GM06990 (cell line): ENCODE measurements at regions not wholly inside any gene's neighbourhood (a gene's known extent, or its start where the extent isn't known, plus 50 kb on each side); places are given as distances from the start of the nearest gene placed in this dataset.

Source experiments
- DNase-seq: peaks from one replicate; pipeline ENCODE4 v3.0.0-alpha.2; 2011; ENCODE audit not compliant: insufficient read length; ENCODE audit errors: extremely low read depth
- H3K27me3 ChIP-seq: replicated peaks from 2 replicates; pipeline ENCODE4 v1.6.0; 2011; ENCODE audit warnings: low read length; ENCODE audit not compliant: control insufficient read depth, insufficient read depth
- H3K36me3 ChIP-seq: 2 replicates; pipeline ENCODE4 v1.5.1; 2011; ENCODE audit warnings: low read length; ENCODE audit not compliant: control insufficient read depth, insufficient read depth
- H3K4me3 ChIP-seq: replicated peaks from 2 replicates; pipeline ENCODE4 v1.5.1; 2011; ENCODE audit warnings: low read depth, mild to moderate bottlenecking, control low read depth, low read length
- TF ChIP-seq, protein P1 (sequence below): IDR thresholded peaks from 2 replicates; pipeline ENCODE4 v1.5.1; 2011; ENCODE audit warnings: low read length, control low read depth, mild to moderate bottlenecking, inconsistent platforms; ENCODE audit not compliant: insufficient read depth, poor library complexity, severe bottlenecking

DNA sequence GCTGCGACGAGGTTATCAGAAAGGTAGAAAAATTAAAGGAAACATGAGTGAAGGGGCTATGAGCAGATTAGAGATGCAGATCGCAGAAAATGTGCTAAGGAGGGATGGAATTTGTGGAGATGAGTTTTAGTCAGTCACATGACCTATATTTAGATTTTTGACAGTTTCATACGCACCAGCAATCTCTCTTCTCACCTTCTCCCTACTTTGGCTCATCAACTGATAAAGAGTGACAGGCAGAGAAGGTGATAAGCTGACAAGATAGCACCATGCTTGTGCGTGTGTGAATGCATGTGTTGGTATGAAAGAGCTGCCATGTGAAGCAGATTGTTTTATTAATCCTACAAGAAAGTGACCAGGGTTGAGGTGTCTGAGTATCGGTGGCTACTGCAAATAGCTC, 252.6 kb downstream of the RAP2A start:
- H3K4me3 ChIP-seq, result no peak overlapping the region
- H3K27me3 ChIP-seq, result no peaks in the 10 kb centered on the region
- no peaks in the 10 kb centered on the region for H3K36me3 ChIP-seq
- TF ChIP-seq, protein P1, sequence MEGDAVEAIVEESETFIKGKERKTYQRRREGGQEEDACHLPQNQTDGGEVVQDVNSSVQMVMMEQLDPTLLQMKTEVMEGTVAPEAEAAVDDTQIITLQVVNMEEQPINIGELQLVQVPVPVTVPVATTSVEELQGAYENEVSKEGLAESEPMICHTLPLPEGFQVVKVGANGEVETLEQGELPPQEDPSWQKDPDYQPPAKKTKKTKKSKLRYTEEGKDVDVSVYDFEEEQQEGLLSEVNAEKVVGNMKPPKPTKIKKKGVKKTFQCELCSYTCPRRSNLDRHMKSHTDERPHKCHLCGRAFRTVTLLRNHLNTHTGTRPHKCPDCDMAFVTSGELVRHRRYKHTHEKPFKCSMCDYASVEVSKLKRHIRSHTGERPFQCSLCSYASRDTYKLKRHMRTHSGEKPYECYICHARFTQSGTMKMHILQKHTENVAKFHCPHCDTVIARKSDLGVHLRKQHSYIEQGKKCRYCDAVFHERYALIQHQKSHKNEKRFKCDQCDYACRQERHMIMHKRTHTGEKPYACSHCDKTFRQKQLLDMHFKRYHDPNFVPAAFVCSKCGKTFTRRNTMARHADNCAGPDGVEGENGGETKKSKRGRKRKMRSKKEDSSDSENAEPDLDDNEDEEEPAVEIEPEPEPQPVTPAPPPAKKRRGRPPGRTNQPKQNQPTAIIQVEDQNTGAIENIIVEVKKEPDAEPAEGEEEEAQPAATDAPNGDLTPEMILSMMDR, result no peak
- DNase-seq, result no peak

DNA sequence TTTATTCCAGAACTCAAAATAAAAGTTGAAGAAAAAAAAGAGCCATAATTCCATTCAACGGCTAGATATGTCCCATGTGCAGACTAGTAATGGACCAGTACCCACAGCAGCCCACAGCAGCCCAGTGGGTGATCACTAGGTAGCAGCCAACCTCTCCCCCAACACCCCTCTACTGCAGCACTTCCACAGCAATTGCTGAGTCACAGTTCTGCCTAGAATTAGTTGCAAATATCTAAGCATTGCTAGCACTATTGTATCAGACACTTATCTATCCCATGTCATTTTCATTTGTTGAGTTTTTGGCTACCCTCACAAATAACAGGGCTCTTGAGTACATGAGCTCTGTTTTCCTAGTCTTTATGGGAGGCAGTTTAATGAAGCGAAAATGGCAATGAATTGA, 258.7 kb downstream of the RAP2A start:
- Histone ChIP-seq H3K36me3 (no peaks in the 10 kb centered on the region), H3K4me3 (no peak overlapping the region), H3K27me3 (no peaks in the 10 kb centered on the region)
- DNase-seq, result no peak
- TF ChIP-seq, protein P1, result no peak

DNA sequence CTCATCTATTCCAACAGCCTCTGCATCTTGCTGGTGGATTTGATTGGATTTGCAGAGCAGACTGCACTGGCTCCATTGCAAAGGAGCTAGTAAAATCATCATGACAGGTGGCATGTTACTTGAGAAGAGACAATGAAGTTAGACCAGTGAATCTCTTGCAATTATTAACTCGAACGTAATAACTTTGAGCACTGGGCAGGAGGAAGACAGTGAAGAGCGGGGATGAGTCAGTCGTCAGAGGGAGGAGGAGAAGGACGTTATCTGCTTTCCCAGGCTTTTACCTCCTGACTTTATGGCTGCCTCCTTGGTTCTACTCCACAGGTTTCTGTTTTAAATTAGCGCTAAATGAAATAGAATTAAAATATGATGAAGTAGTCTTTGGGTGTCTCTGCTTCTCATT, 257.8 kb upstream of the IPO5 start:
- TF ChIP-seq, protein P1, result no peak
- Histone ChIP-seq H3K36me3 (no peaks in the 10 kb centered on the region), H3K27me3 (no peaks in the 10 kb centered on the region), H3K4me3 (no peak overlapping the region)
- DNase-seq, result no peak

DNA sequence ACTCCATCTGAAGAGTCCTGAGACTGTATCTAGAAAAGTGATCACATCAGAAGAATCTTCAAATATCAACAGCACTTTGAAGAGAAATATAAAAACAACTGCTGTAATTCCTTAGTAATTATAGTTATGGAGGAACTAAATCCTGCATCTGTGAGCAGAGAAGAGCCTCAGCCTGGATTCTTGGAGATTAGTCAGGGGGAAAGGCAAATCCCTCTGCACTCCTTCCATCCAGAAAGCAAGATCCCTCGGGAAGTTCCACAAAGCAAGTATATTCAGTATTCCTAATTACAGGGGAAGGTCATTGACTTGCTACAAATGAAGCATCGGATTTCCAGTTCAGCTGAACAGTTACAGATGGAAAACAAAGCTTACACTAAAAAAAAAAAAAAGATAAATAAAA, 256.6 kb upstream of the IPO5 start:
- no peak for DNase-seq
- TF ChIP-seq, protein P1, result no peak
- Histone ChIP-seq H3K4me3 (no peak overlapping the region), H3K27me3 (no peaks in the 10 kb centered on the region), H3K36me3 (no peaks in the 10 kb centered on the region)

DNA sequence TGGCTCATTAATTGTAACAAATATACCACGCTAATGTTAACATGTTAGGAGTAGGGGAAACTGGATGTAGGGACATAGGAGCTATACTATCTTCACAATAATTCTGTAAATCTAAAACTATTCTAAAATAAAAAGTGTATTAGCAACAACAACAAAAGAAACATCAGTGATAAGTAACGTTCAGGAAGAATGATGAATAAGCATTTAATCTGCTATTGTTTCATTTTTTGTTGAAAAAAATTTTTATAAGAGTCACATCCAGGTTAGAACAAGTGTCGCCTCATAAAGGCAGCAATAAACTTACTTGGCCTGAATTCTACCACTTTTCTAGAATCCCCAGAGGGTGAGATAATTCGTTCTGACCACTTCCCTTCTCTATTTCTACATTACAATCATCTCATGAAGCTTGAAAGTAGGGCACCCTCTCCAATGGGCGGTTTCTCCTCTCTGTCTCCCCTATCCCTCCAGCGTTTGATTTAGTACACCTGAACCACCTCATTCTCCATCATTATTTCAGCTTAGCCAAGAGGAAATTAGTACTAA, 253.1 kb upstream of the IPO5 start:
- Histone ChIP-seq H3K27me3 (no peaks in the 10 kb centered on the region), H3K36me3 (no peaks in the 10 kb centered on the region), H3K4me3 (no peak overlapping the region)
- TF ChIP-seq, protein P1, result no peak
- DNase-seq, result no peak

DNA sequence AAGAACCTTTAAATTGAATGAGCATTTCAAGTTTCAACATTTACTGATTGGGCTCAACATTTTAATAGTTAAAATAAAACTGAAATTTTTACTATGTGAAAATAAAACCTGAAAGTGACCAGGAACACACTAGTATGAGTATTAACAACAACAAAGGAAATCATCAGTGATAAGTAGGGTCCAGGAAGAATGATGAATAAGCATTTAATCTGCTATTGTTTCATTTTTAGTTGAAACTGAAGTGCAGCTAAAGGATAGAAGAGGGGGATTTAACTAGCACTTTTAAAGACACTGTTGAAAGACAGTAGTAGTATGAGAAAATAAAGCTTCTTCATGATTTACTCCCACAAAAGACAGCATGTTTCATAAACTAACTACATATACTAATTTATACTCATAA, 250.9 kb upstream of the IPO5 start:
- DNase-seq, result no peak
- H3K4me3 ChIP-seq, result no peak overlapping the region
- H3K36me3 ChIP-seq, result no peaks in the 10 kb centered on the region
- TF ChIP-seq, protein P1, result no peak
- no peaks in the 10 kb centered on the region for H3K27me3 ChIP-seq
